Mononuclear cell (primary cell): ENCODE measurements at regions not wholly inside any gene's neighbourhood (a gene's known extent, or its start where the extent isn't known, plus 50 kb on each side); places are given as distances from the start of the nearest gene placed in this dataset.

Source experiments
- H3K27me3 ChIP-seq: 2 replicates; pipeline ENCODE4 v1.6.0; 2011; ENCODE audit warnings: low read length, control low read depth; ENCODE audit not compliant: insufficient read depth
- H3K4me1 ChIP-seq: 2 replicates; pipeline ENCODE4 v1.5.1; 2011; ENCODE audit warnings: mild to moderate bottlenecking, low read length, control low read depth; ENCODE audit not compliant: insufficient read depth
- H3K4me3 ChIP-seq: 2 replicates; pipeline ENCODE4 v1.5.1; 2011; ENCODE audit warnings: mild to moderate bottlenecking, low read length, moderate library complexity
- H3K9me3 ChIP-seq: 2 replicates; pipeline ENCODE4 v1.5.1; 2011; ENCODE audit warnings: low read depth, mild to moderate bottlenecking, control low read depth, low read length

- Histone ChIP-seq H3K4me1 (peaks cover 7% of the 10 kb centered on the region), H3K4me3 (no peak overlapping the region), H3K9me3 (no peaks in the 10 kb centered on the region), H3K27me3 (no peaks in the 10 kb centered on the region)
Observed at GRCh38 chr5:40273936-40274335, 405.8 kb upstream of the PTGER4 start.

GRCh38 chr5:40271476-40271875 lies 408.2 kb upstream of the PTGER4 start:
- H3K4me1 ChIP-seq = no peaks in the 10 kb centered on the region
- no peaks in the 10 kb centered on the region for H3K27me3 ChIP-seq
- no peak overlapping the region for H3K4me3 ChIP-seq
- no peaks in the 10 kb centered on the region for H3K9me3 ChIP-seq

- Histone ChIP-seq H3K4me3 (no peak overlapping the region), H3K9me3 (no peaks in the 10 kb centered on the region), H3K4me1 (no peaks in the 10 kb centered on the region)
Observed at GRCh38 chr5:40270274-40270845, 409.4 kb upstream of the PTGER4 start.

GRCh38 chr5:40268088-40268487 lies 411.6 kb upstream of the PTGER4 start:
- H3K9me3 ChIP-seq = no peaks in the 10 kb centered on the region
- H3K27me3 ChIP-seq = no peaks in the 10 kb centered on the region
- H3K4me1 ChIP-seq = no peaks in the 10 kb centered on the region
- H3K4me3 ChIP-seq = no peak overlapping the region

More at GRCh38 chr5:40270274-40270845, 409.4 kb upstream of the PTGER4 start:
- H3K27me3 ChIP-seq = no peaks in the 10 kb centered on the region

GRCh38 chr5:40266952-40267351 lies 412.8 kb upstream of the PTGER4 start:
- Histone ChIP-seq H3K4me1 (no peaks in the 10 kb centered on the region), H3K9me3 (no peaks in the 10 kb centered on the region), H3K27me3 (no peaks in the 10 kb centered on the region), H3K4me3 (no peak overlapping the region)

GRCh38 chr5:40261984-40262383 lies 417.7 kb upstream of the PTGER4 start:
- Histone ChIP-seq H3K9me3 (no peaks in the 10 kb centered on the region), H3K4me1 (peaks cover 9% of the 10 kb centered on the region), H3K27me3 (no peaks in the 10 kb centered on the region), H3K4me3 (no peak overlapping the region)

- Histone ChIP-seq H3K4me1 (peaks cover 9% of the 10 kb centered on the region), H3K9me3 (no peaks in the 10 kb centered on the region), H3K4me3 (no peak overlapping the region), H3K27me3 (no peaks in the 10 kb centered on the region)
Observed at GRCh38 chr5:40260361-40260760, 419.4 kb upstream of the PTGER4 start.

GRCh38 chr5:40258222-40258621 lies 421.5 kb upstream of the PTGER4 start:
- Histone ChIP-seq H3K27me3 (no peaks in the 10 kb centered on the region), H3K4me1 (peaks cover 9% of the 10 kb centered on the region), H3K9me3 (no peaks in the 10 kb centered on the region), H3K4me3 (no peak overlapping the region)

GRCh38 chr5:40240671-40241070 lies 439.0 kb upstream of the PTGER4 start:
- Histone ChIP-seq H3K4me1 (no peaks in the 10 kb centered on the region), H3K4me3 (no peak overlapping the region), H3K27me3 (no peaks in the 10 kb centered on the region)

GRCh38 chr5:40240111-40240510 lies 439.6 kb upstream of the PTGER4 start:
- Histone ChIP-seq H3K9me3 (no peaks in the 10 kb centered on the region), H3K27me3 (no peaks in the 10 kb centered on the region), H3K4me3 (no peak overlapping the region), H3K4me1 (no peaks in the 10 kb centered on the region)

More at GRCh38 chr5:40240671-40241070, 439.0 kb upstream of the PTGER4 start:
- no peaks in the 10 kb centered on the region for H3K9me3 ChIP-seq

GRCh38 chr5:40238066-40238745 lies 441.5 kb upstream of the PTGER4 start:
- H3K4me3 ChIP-seq = no peak overlapping the region
- H3K4me1 ChIP-seq = no peaks in the 10 kb centered on the region
- H3K27me3 ChIP-seq = no peaks in the 10 kb centered on the region
- H3K9me3 ChIP-seq = no peaks in the 10 kb centered on the region

GRCh38 chr5:40235471-40236400 lies 444.0 kb upstream of the PTGER4 start:
- Histone ChIP-seq H3K27me3 (no peaks in the 10 kb centered on the region), H3K4me3 (no peak overlapping the region), H3K9me3 (no peaks in the 10 kb centered on the region), H3K4me1 (no peaks in the 10 kb centered on the region)

GRCh38 chr5:40233268-40233667 lies 446.4 kb upstream of the PTGER4 start:
- no peaks in the 10 kb centered on the region for H3K27me3 ChIP-seq
- H3K4me1 ChIP-seq = no peaks in the 10 kb centered on the region
- H3K4me3 ChIP-seq = no peak overlapping the region
- H3K9me3 ChIP-seq = no peaks in the 10 kb centered on the region

- H3K4me3 ChIP-seq = no peak overlapping the region
- no peaks in the 10 kb centered on the region for H3K4me1 ChIP-seq
- no peaks in the 10 kb centered on the region for H3K9me3 ChIP-seq
- peaks cover 5% of the 10 kb centered on the region for H3K27me3 ChIP-seq
Observed at GRCh38 chr5:40227931-40228330, 451.8 kb upstream of the PTGER4 start.

GRCh38 chr5:40227366-40227765 lies 452.3 kb upstream of the PTGER4 start:
- H3K9me3 ChIP-seq = no peaks in the 10 kb centered on the region
- H3K4me3 ChIP-seq = no peak overlapping the region
- H3K4me1 ChIP-seq = no peaks in the 10 kb centered on the region
- H3K27me3 ChIP-seq = peaks cover 5% of the 10 kb centered on the region
